HFF-Myc (cell line): ENCODE measurements at regions not wholly inside any gene's neighbourhood (a gene's known extent, or its start where the extent isn't known, plus 50 kb on each side); places are given as distances from the start of the nearest gene placed in this dataset.
A peak's percentile ranks its signal among the peaks of the same experiment; 100 is the strongest.

Experiments used
- DNase-seq: peaks from one replicate; pipeline ENCODE4 v3.0.0-alpha.2; 2011; ENCODE audit warnings: low read depth; ENCODE audit errors: extremely low read depth
- H3K4me3 ChIP-seq: replicated peaks from 2 replicates; pipeline ENCODE4 v1.5.1; 2011; ENCODE audit warnings: low read depth, mild to moderate bottlenecking, control low read depth, low read length
- CTCF ChIP-seq: IDR thresholded peaks from 2 replicates; pipeline ENCODE4 v1.5.1; 2012; ENCODE audit warnings: mild to moderate bottlenecking, low read depth, low read length, control low read depth; ENCODE audit errors: missing control alignments

GRCh38 chr9:13358128-13358527 is 78.6 kb upstream of the MPDZ start:
- no peak overlapping the region for H3K4me3 ChIP-seq
- no peak for TF ChIP-seq CTCF
- peak; percentile 55 for DNase-seq

- TF ChIP-seq CTCF = no peak
- DNase-seq = no peak
- H3K4me3 ChIP-seq = no peak overlapping the region
Measured at GRCh38 chr9:13354733-13355132, 75.2 kb upstream of the MPDZ start.

- DNase-seq = no peak
- no peak for TF ChIP-seq CTCF
- H3K4me3 ChIP-seq = no peak overlapping the region
Measured at GRCh38 chr9:13352451-13352979, 73.0 kb upstream of the MPDZ start.

GRCh38 chr9:13351778-13352386 is 72.4 kb upstream of the MPDZ start:
- no peak overlapping the region for H3K4me3 ChIP-seq
- peak; percentile 40 for TF ChIP-seq CTCF
- DNase-seq = peak; percentile 10

GRCh38 chr9:13332571-13332970 is 53.1 kb upstream of the MPDZ start:
- no peak for TF ChIP-seq CTCF
- H3K4me3 ChIP-seq = no peak overlapping the region
- no peak for DNase-seq

GRCh38 chr9:13331320-13331719 is 51.8 kb upstream of the MPDZ start:
- TF ChIP-seq CTCF = no peak
- no peak for DNase-seq
- no peak overlapping the region for H3K4me3 ChIP-seq
